SH-SY5Y (cell line): ENCODE measurements at regions not wholly inside any gene's neighbourhood (a gene's known extent, or its start where the extent isn't known, plus 50 kb on each side); places are given as distances from the start of the nearest gene placed in this dataset.

Experiments used
- GATA2 ChIP-seq: IDR thresholded peaks from 2 replicates; pipeline ENCODE4 v1.6.1; 2011; ENCODE audit warnings: mild to moderate bottlenecking, low read depth, low read length
- GATA3 ChIP-seq: IDR thresholded peaks from 2 replicates; pipeline ENCODE4 v1.6.1; 2011; ENCODE audit warnings: low read depth, mild to moderate bottlenecking, low read length, moderate library complexity

DNA sequence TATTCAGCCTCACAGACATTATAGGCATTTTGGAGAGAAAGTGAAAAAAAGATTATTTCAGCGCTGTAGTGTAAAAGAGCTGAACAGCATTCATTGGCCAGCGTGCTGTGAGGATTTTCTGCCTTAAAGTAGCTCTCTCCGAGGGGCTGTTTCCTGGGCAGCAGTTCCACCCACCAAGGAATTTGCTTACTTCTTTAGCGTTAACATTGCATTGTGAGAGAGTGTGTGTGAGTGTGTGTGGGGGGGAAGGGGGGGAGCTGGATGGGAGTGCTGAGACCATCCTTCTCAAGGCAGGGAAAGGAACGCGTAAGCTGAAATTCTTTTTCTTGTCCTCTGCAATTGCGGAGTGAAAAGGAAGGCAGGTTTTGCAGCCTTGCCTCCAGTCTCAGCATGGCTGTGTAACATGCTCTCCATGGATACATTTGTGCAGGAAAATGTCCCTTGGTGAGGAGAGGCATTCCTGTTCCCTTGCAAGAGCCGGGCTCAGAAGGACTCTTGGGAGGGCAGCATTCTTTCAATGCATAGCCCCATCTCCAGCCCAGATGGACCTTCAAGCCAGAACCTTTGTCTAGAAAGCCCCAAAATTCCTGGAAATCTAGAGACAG, 159.9 kb upstream of the NAV2 start:
- no peak for TF ChIP-seq GATA3
- no peak for TF ChIP-seq GATA2
